ENCODE measurements at regions not wholly inside any gene's neighbourhood (a gene's known extent, or its start where the extent isn't known, plus 50 kb on each side); places are given as distances from the start of the nearest gene placed in this dataset.

DNA sequence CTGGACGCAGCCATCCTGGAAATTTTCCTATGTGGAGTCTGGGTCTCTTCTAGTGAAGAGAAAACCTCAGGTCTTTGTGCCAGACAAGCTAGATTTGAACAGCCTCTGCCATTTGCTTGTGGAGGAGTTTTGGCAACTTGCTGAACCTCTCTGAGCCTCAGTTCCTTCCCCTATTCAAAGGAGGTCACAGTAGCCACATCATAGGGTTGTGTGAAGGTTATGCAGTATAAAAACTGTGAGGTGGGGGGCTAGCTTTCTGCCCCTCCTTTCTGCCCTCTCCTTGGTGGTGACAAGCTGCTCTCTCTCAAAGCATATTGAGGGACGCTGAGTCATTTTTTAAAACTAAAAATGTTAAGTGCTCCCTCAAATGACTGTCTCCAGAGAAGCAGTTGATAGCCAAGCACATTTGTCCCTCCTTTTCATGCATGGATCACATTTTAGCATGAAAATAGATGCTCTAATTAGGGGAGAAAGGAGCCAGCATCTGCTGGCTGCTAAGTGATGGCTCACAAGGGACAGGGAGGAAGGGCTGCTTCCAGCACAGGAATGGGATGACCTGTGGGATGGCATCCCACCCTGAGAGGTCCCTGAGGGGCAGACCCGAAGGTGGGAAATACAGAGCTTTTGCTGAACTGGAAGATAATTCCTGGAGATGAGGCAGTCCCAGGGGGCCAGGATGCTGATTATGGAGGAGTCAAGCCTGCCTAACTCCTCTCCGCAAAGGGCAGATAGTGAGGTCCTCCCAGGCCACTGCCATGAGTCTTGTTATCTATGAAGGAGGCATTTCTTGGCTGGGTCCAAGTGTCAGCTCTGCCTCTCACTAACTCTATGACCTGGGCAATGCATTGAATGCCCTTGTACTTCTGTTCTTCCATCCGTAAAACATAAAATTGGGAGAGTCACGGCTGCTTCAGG lies 218.8 kb downstream of the RAB11FIP4 start:
- TF ChIP-seq, protein P1, sequence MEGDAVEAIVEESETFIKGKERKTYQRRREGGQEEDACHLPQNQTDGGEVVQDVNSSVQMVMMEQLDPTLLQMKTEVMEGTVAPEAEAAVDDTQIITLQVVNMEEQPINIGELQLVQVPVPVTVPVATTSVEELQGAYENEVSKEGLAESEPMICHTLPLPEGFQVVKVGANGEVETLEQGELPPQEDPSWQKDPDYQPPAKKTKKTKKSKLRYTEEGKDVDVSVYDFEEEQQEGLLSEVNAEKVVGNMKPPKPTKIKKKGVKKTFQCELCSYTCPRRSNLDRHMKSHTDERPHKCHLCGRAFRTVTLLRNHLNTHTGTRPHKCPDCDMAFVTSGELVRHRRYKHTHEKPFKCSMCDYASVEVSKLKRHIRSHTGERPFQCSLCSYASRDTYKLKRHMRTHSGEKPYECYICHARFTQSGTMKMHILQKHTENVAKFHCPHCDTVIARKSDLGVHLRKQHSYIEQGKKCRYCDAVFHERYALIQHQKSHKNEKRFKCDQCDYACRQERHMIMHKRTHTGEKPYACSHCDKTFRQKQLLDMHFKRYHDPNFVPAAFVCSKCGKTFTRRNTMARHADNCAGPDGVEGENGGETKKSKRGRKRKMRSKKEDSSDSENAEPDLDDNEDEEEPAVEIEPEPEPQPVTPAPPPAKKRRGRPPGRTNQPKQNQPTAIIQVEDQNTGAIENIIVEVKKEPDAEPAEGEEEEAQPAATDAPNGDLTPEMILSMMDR (IDR thresholded peaks at IDR 0.05): no peak
- TF ChIP-seq POLR2AphosphoS5 (IDR thresholded peaks at IDR 0.05): no peak

Data from stomach (tissue), 4 donors.